IMR-90 (cell line): ENCODE measurements at regions not wholly inside any gene's neighbourhood (a gene's known extent, or its start where the extent isn't known, plus 50 kb on each side); places are given as distances from the start of the nearest gene placed in this dataset.

Source experiments
- ATAC-seq: fragments of 200-7000 bp; cut with Tn5 transposase; 2 replicates; pipeline ENCODE4 v1.9.1; 2020; ENCODE audit warnings: low read depth, mild to moderate bottlenecking, moderate library complexity
- BruUV-seq: library from RNA; stranded (reverse); fragments of 400-500 nt; replicated peaks from 2 replicates; lab custom pipeline; 2021; lab: Mats Ljungman, UMichigan
- CTCF ChIA-PET: fragments of 300-600 bp; formaldehyde crosslinking; extraction: SDS; loops from one replicate; lab custom pipeline; 2021; ENCODE audit warnings: antibody characterized with exemption; lab: Yijun Ruan, JAX
- POLR2A ChIA-PET: fragments of 300-600 bp; sonication (Branson Sonifier 250); formaldehyde crosslinking; loops from one replicate; lab custom pipeline; 2022; ENCODE audit warnings: antibody characterized with exemption; ENCODE audit not compliant: unreplicated experiment; lab: Charles Lee
- DNase-seq: peaks from one replicate; pipeline ENCODE4 v3.0.0; 2013
- H2AFZ ChIP-seq: replicated peaks from 2 replicates; pipeline ENCODE3; 2013; ENCODE audit warnings: low read length, mild to moderate bottlenecking; ENCODE audit not compliant: poor library complexity
- H2AK5ac ChIP-seq: 2 replicates; pipeline ENCODE4 v1.6.1; 2013; ENCODE audit warnings: low read depth, low read length, inconsistent platforms
- H2AK9ac ChIP-seq: replicated peaks from 2 replicates; pipeline ENCODE3; 2013; ENCODE audit warnings: mild to moderate bottlenecking, low read depth, low read length, moderate library complexity; ENCODE audit not compliant: poor library complexity
- H2BK120ac ChIP-seq: 2 replicates; pipeline ENCODE4 v1.6.1; 2013; ENCODE audit warnings: low read depth, low read length, inconsistent platforms
- H2BK15ac ChIP-seq: 3 replicates; pipeline ENCODE4 v1.6.1; 2013; ENCODE audit warnings: low read depth, low read length, inconsistent platforms
- H2BK20ac ChIP-seq: 2 replicates; pipeline ENCODE4 v1.6.1; 2013; ENCODE audit warnings: low read depth, mild to moderate bottlenecking, inconsistent platforms, low read length, moderate library complexity
- H2BK5ac ChIP-seq: 2 replicates; pipeline ENCODE4 v1.6.1; 2013; ENCODE audit warnings: mild to moderate bottlenecking, low read depth, low read length, inconsistent platforms; ENCODE audit not compliant: poor library complexity, severe bottlenecking
- H3K14ac ChIP-seq: replicated peaks from 2 replicates; pipeline ENCODE4 v1.6.1; 2013; ENCODE audit warnings: low read depth, low read length, inconsistent platforms
- H3K18ac ChIP-seq: 2 replicates; pipeline ENCODE4 v1.6.1; 2013; ENCODE audit warnings: low read depth, low read length, control low read depth
- H3K23ac ChIP-seq: 2 replicates; pipeline ENCODE4 v1.6.1; 2013; ENCODE audit warnings: low read depth, low read length, inconsistent platforms
- H3K27ac ChIP-seq: 2 replicates; pipeline ENCODE4 v1.5.1; 2013; ENCODE audit warnings: mild to moderate bottlenecking, control low read depth, low read length; ENCODE audit not compliant: insufficient read depth
- H3K27me3 ChIP-seq: 2 replicates; pipeline ENCODE4 v1.6.1; 2013; ENCODE audit warnings: low read length; ENCODE audit not compliant: control insufficient read depth, insufficient read depth
- H3K36me3 ChIP-seq: 2 replicates; pipeline ENCODE4 v1.6.1; 2013; ENCODE audit warnings: low read length, mixed read lengths; ENCODE audit not compliant: control insufficient read depth, insufficient read depth
- H3K4ac ChIP-seq: 2 replicates; pipeline ENCODE4 v1.6.1; 2013; ENCODE audit warnings: low read depth, low read length, inconsistent platforms
- H3K4me1 ChIP-seq: 2 replicates; pipeline ENCODE4 v1.6.1; 2013; ENCODE audit warnings: low read length, mixed read lengths; ENCODE audit not compliant: control insufficient read depth, insufficient read depth
- H3K4me2 ChIP-seq: 2 replicates; pipeline ENCODE4 v1.6.1; 2013; ENCODE audit warnings: low read depth, mild to moderate bottlenecking, control low read depth, low read length, moderate library complexity
- H3K4me3 ChIP-seq: 2 replicates; pipeline ENCODE4 v1.5.1; 2013; ENCODE audit warnings: low read depth, mild to moderate bottlenecking, control low read depth, low read length, moderate library complexity; ENCODE audit not compliant: insufficient read depth
- H3K56ac ChIP-seq: 2 replicates; pipeline ENCODE4 v1.6.1; 2013; ENCODE audit warnings: low read length, inconsistent platforms; ENCODE audit not compliant: insufficient read depth; ENCODE audit errors: extremely low read depth
- H3K79me1 ChIP-seq, 2 experiments: 2 replicates each; pipeline ENCODE4 v1.6.1; 2013; ENCODE audit warnings: low read length in 2 of 2, inconsistent platforms in 1 of 2, low read depth in 1 of 2
- H3K9ac ChIP-seq: 2 replicates; pipeline ENCODE4 v1.6.1; 2013; ENCODE audit warnings: low read depth, low read length, control low read depth
- H3K9me1 ChIP-seq: 2 replicates; pipeline ENCODE4 v1.6.1; 2013; ENCODE audit warnings: low read length, inconsistent platforms; ENCODE audit not compliant: insufficient read depth
- H3K9me3 ChIP-seq: 2 replicates; pipeline ENCODE4 v1.6.1; 2013; ENCODE audit warnings: low read length; ENCODE audit not compliant: control insufficient read depth, insufficient read depth
- H4K20me1 ChIP-seq: 2 replicates; pipeline ENCODE4 v1.6.1; 2013; ENCODE audit warnings: low read length, inconsistent platforms; ENCODE audit not compliant: insufficient read depth
- H4K5ac ChIP-seq: 2 replicates; pipeline ENCODE4 v1.6.1; 2013; ENCODE audit warnings: mild to moderate bottlenecking, low read depth, low read length, control low read depth
- H4K8ac ChIP-seq, 2 experiments: 2 replicates each; pipeline ENCODE4 v1.6.1; 2013; ENCODE audit warnings: low read depth in 2 of 2, low read length in 2 of 2, control low read depth in 1 of 2, inconsistent platforms in 1 of 2
- H4K91ac ChIP-seq: 2 replicates; pipeline ENCODE4 v1.6.1; 2013; ENCODE audit warnings: low read depth, low read length, inconsistent platforms; ENCODE audit not compliant: insufficient read depth
- BHLHE40 ChIP-seq: fragments of 150-350 bp; IDR thresholded peaks from 2 replicates; pipeline ENCODE4 v1.6.1; 2016; ENCODE audit warnings: mild to moderate bottlenecking, low read depth, low read length
- CEBPB ChIP-seq: IDR thresholded peaks from 2 replicates; pipeline ENCODE4 v1.6.1; 2012; ENCODE audit warnings: low read depth, low read length, improper control_type of control experiment
- CHD1 ChIP-seq: IDR thresholded peaks from 2 replicates; pipeline ENCODE4 v1.6.1; 2012; ENCODE audit warnings: low read depth, low read length, improper control_type of control experiment
- FOS ChIP-seq: fragments of 150-350 bp; IDR thresholded peaks from 2 replicates; pipeline ENCODE4 v1.6.1; 2016; ENCODE audit warnings: low read depth, low read length
- MAFK ChIP-seq: IDR thresholded peaks from 2 replicates; pipeline ENCODE4 v1.6.1; 2012; ENCODE audit warnings: low read depth, low read length, improper control_type of control experiment
- MXI1 ChIP-seq: IDR thresholded peaks from 2 replicates; pipeline ENCODE4 v1.6.1; 2012; ENCODE audit warnings: low read depth, mild to moderate bottlenecking, low read length, moderate library complexity, borderline replicate concordance
- NFE2L2 ChIP-seq: fragments of 150-350 bp; IDR thresholded peaks from 2 replicates; pipeline ENCODE4 v1.6.1; 2016; ENCODE audit warnings: low read depth, mild to moderate bottlenecking, low read length
- POLR2A ChIP-seq: IDR thresholded peaks from 2 replicates; pipeline ENCODE4 v1.6.1; 2012; ENCODE audit warnings: mild to moderate bottlenecking, low read depth, low read length
- RAD21 ChIP-seq: IDR thresholded peaks from 2 replicates; pipeline ENCODE4 v1.6.1; 2012; ENCODE audit warnings: low read length, improper control_type of control experiment
- RCOR1 ChIP-seq: IDR thresholded peaks from 2 replicates; pipeline ENCODE4 v1.6.1; 2012; ENCODE audit warnings: mild to moderate bottlenecking, low read length, improper control_type of control experiment; ENCODE audit not compliant: insufficient replicate concordance
- RFX5 ChIP-seq: IDR thresholded peaks from 2 replicates; pipeline ENCODE4 v1.8.0; 2012; ENCODE audit warnings: low read depth, mild to moderate bottlenecking, low read length, moderate library complexity
- SMC3 ChIP-seq: fragments of 150-350 bp; IDR thresholded peaks from 2 replicates; pipeline ENCODE4 v1.6.1; 2016; ENCODE audit warnings: low read depth, mild to moderate bottlenecking, antibody characterized with exemption, low read length, moderate library complexity
- WGBS, 2 experiments: methylation state at CpG; one replicate each; pipeline versions ENCODE4 v1.1.5 to v1.1.7; 2013; ENCODE audit warnings: missing lambda C conversion rate in 2 of 2; ENCODE audit not compliant: insufficient read length in 1 of 2; ENCODE audit errors: extremely low coverage in 2 of 2; 5-methylcytosine and 5-hydroxymethylcytosine counted together
- dilution Hi-C: fragments of 300-500 bp; cut with HindIII; formaldehyde crosslinking; loops from one replicate; pipeline ENCODE4 v1.14.3; 2018; ENCODE audit warnings: low sequenced_read_pairs; ENCODE audit not compliant: unreplicated experiment
- in situ Hi-C: fragments of 300-500 bp; cut with MboI; formaldehyde crosslinking; loops from 3 replicates; pipeline ENCODE4 v1.14.3; 2019; ENCODE audit warnings: low sequenced_read_pairs, inconsistent platforms, mixed read lengths
- intact Hi-C: fragments of 100-400 bp; cut with micrococcal nuclease; formaldehyde crosslinking; loops from 2 replicates; pipeline ENCODE4 v1.10.0; 2022
- TF ChIP-seq, protein P1 (sequence below): conservative IDR thresholded peaks from 2 replicates; pipeline ENCODE4 v1.5.1; 2012; ENCODE audit warnings: mild to moderate bottlenecking, low read depth, low read length, improper control_type of control experiment
- TF ChIP-seq, protein P2 (sequence below): fragments of 150-350 bp; IDR thresholded peaks from 2 replicates; pipeline ENCODE4 v1.6.1; 2016; ENCODE audit warnings: low read depth, mild to moderate bottlenecking, low read length, moderate library complexity, borderline replicate concordance
- TF ChIP-seq, protein P3 (sequence below): fragments of 150-350 bp; IDR thresholded peaks from 2 replicates; pipeline ENCODE4 v1.6.1; 2017; ENCODE audit warnings: mild to moderate bottlenecking, antibody characterized with exemption, low read length, low read depth

DNA sequence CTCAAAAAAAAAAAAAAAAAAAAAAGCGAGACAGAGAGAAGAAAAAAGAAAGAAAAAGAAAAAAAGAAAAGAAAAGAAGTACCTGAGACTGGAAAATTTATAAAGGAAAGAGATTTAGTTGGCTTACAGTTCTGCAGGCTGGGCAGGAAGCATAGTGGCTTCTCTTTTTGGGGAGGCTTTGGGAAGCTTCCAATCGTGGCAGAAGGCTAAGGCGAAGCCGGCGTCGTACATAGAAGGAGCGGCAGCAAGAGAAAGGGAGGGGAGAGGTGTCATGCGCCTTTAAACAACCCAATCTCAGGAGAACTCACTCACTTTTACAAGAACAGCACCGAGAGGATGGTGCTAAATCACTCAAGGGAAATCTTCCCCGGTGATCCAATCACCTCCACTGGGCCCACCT lies 272.1 kb upstream of the FOXK1 start:
- ChIA-PET POLR2A (no interaction called here), CTCF (no interaction called here)
- no peak overlapping the region for H3K18ac ChIP-seq
- H3K9me3 ChIP-seq = peaks cover 13% of the 10 kb centered on the region
- H3K4me2 ChIP-seq = no peak overlapping the region
- no peak overlapping the region for H3K14ac ChIP-seq
- no peak overlapping the region for H4K91ac ChIP-seq
- no peaks in the 10 kb centered on the region for H3K4me1 ChIP-seq
- TF ChIP-seq RAD21 (no peak), RFX5 (no peak), BHLHE40 (no peak), RCOR1 (no peak), SMC3 (no peak), POLR2A (no peak), CHD1 (no peak), CEBPB (no peak), FOS (no peak), MXI1 (no peak), MAFK (no peak), NFE2L2 (no peak)
- TF ChIP-seq, protein P1, sequence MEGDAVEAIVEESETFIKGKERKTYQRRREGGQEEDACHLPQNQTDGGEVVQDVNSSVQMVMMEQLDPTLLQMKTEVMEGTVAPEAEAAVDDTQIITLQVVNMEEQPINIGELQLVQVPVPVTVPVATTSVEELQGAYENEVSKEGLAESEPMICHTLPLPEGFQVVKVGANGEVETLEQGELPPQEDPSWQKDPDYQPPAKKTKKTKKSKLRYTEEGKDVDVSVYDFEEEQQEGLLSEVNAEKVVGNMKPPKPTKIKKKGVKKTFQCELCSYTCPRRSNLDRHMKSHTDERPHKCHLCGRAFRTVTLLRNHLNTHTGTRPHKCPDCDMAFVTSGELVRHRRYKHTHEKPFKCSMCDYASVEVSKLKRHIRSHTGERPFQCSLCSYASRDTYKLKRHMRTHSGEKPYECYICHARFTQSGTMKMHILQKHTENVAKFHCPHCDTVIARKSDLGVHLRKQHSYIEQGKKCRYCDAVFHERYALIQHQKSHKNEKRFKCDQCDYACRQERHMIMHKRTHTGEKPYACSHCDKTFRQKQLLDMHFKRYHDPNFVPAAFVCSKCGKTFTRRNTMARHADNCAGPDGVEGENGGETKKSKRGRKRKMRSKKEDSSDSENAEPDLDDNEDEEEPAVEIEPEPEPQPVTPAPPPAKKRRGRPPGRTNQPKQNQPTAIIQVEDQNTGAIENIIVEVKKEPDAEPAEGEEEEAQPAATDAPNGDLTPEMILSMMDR = no peak
- TF ChIP-seq, protein P2, sequence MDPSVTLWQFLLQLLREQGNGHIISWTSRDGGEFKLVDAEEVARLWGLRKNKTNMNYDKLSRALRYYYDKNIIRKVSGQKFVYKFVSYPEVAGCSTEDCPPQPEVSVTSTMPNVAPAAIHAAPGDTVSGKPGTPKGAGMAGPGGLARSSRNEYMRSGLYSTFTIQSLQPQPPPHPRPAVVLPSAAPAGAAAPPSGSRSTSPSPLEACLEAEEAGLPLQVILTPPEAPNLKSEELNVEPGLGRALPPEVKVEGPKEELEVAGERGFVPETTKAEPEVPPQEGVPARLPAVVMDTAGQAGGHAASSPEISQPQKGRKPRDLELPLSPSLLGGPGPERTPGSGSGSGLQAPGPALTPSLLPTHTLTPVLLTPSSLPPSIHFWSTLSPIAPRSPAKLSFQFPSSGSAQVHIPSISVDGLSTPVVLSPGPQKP = no peak
- TF ChIP-seq, protein P3, sequence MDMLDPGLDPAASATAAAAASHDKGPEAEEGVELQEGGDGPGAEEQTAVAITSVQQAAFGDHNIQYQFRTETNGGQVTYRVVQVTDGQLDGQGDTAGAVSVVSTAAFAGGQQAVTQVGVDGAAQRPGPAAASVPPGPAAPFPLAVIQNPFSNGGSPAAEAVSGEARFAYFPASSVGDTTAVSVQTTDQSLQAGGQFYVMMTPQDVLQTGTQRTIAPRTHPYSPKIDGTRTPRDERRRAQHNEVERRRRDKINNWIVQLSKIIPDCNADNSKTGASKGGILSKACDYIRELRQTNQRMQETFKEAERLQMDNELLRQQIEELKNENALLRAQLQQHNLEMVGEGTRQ = no peak
- H3K79me1 ChIP-seq = no peaks in the 10 kb centered on the region
- no peaks in the 10 kb centered on the region for H3K27me3 ChIP-seq
- H3K36me3 ChIP-seq = no peaks in the 10 kb centered on the region
- H3K27ac ChIP-seq = no peak overlapping the region
- no peak for DNase-seq
- H2BK5ac ChIP-seq = no peak overlapping the region
- dilution Hi-C loops (no loop called here), in situ Hi-C loops (no loop called here), intact Hi-C loops (no loop called here)
- H3K23ac ChIP-seq = no peak overlapping the region
- no peak overlapping the region for H2AFZ ChIP-seq
- H2BK20ac ChIP-seq = no peak overlapping the region
- no peaks in the 10 kb centered on the region for H3K9me1 ChIP-seq
- H2AK9ac ChIP-seq = no peak overlapping the region
- no CpG with 5 or more reads among the region's 10 CpGs for WGBS, 2 experiments
- no peak overlapping the region for H3K4me3 ChIP-seq
- H3K4ac ChIP-seq = no peak overlapping the region
- H4K5ac ChIP-seq = no peak overlapping the region
- H2AK5ac ChIP-seq = no peak overlapping the region
- ATAC-seq = no peak
- H3K9ac ChIP-seq = no peak overlapping the region
- no peaks in the 10 kb centered on the region for H4K20me1 ChIP-seq
- no peak overlapping the region for H4K8ac ChIP-seq
- H3K56ac ChIP-seq = no peak overlapping the region
- H2BK15ac ChIP-seq = no peak overlapping the region
- no TSS peak for BruUV-seq
- no peak overlapping the region for H2BK120ac ChIP-seq
